OCI-LY7 (cell line): ENCODE measurements at regions not wholly inside any gene's neighbourhood (a gene's known extent, or its start where the extent isn't known, plus 50 kb on each side); places are given as distances from the start of the nearest gene placed in this dataset.
"Not testable (repeated sequence)": the region's sequence is repeated elsewhere in the genome, so short reads cannot be mapped to it uniquely, and the experiment has no call there.

ENCODE experiments used
- CTCF ChIP-seq: fragments of 200-600 bp; sonication (generic); conservative IDR thresholded peaks from 2 replicates; pipeline ENCODE4 v1.5.1; 2014; ENCODE audit warnings: mild to moderate bottlenecking, antibody characterized with exemption, low read length, moderate library complexity, mixed read lengths
- EZH2phosphoT487 ChIP-seq: fragments of 200-600 bp; sonication (generic); IDR thresholded peaks from 2 replicates; pipeline ENCODE4 v1.6.1; 2018; ENCODE audit warnings: low read depth, borderline replicate concordance, mild to moderate bottlenecking, mixed run types, antibody characterized with exemption, low read length, moderate library complexity, mixed read lengths

DNA sequence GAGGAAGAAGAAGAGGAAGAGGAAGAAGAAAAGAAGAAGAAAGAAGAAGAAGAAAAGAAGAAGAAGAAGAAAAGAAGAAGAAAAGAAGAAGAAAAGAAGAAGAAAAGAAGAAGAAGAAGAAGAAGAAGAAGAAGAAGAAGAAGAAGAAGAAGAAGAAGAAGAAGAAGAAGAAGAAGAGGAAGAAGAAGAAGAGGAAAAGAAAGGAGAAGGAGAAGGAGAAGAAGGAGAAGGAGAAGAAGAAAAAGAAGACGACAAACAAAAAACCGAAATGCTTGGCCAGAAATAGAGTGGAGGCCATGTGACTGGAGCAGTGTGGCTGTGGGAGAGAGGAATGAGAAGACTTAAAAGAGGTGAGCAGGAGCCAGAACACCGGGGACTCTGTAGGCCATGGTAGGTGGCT is 75.1 kb downstream of the GLUL start:
- TF ChIP-seq CTCF, EZH2phosphoT487: not testable (repeated sequence)
